ENCODE measurements at regions not wholly inside any gene's neighbourhood (a gene's known extent, or its start where the extent isn't known, plus 50 kb on each side); places are given as distances from the start of the nearest gene placed in this dataset.

DNA sequence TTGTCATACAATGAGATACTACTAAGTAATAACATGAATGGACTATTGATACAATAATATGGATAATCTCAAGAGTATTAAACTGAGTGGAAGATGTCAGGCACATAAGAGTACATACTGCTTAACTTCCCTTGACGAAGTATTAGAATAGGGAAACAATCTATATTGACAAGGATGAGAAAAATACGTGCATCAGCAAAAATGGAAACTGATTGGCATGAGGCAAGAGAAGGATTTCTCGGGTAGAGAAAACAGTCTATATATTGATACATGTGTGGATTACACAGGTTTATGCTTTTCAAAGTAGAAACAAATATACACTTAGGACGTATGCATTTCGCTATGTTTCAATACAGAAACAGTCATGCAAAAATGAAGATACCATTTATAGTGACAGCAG, 57.4 kb downstream of the PRR20E start:
- no peak for DNase-seq (ENCODE audit: low read depth)

DNA sequence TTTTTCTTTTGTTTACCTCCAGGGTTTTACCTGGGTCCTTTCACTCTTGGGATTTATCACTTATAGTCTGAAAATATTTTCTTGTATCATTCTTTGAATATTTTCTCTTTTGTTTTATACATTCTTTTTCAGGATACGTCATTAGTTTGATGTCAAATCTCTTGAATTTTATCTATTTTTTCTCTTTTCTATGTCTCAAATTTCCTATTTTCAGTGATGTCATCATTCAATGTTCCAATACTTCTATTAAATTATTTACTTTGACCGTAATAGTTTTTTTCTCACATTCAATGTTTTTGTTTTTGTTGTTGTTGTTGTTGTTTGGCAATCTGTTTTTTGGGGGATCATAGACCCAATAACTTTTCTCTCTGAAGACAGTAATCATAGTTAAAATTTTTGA, 83.5 kb downstream of the PRR20E start:
- no peak for DNase-seq (ENCODE audit: low read depth)

DNA sequence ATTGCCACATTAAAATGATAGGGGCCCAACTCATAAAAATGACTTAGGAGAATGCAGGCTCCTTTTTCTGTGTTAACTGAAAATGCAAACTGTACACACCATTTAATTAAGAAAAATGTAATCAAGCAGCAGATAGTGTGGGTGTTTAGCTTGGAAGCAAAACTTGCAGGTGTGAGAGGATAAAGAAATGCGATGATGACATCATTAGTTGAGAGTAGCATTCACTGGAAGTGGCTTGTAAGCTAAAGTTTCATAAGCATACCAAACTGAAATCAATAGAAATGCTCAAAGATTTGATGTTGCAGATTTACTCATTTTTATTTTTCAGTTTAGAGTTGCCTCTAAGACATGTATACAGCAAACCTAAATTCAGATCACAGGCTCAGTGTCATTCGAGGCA, 86.6 kb downstream of the PRR20E start:
- no peak for DNase-seq (ENCODE audit: low read depth)

DNA sequence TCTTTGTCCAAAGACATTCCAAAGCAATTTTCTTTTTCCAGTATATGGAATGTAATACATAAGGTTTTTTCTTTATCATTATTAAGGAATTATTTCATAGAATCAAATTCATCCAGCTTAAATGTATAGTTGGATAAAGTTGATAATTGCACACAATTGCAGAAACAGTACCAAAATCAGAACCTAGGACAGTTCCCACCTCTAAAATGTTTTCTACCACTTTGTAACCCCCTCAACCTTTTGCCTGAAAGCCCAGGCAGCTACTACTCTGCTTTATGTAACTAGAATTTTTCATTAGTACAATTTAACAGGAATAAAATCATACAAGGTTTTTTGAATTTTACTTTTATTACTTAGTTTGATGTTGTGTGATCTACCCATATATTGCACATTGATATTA, 98.0 kb downstream of the PRR20E start:
- no peak for DNase-seq (ENCODE audit: low read depth)

DNA sequence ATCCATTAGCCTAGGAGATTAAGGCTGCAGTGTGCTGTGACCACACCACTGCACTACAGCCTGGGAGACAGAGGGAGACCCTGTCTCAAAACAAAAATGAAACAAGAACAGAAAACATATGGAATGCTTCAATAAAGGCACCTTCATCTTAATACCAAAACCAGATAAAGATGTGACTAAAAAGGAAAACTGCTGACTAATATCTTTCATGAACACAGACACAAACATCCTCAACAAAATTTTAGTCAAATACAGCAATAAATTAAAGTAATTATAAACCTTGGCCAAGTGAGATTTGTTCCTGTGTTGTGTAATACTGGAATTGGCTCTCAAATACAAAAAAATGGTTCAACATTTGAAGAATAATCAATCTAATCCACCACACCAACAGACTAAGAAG, 103.5 kb downstream of the PRR20E start:
- DNase-seq (ENCODE audit: low read depth): no peak

DNA sequence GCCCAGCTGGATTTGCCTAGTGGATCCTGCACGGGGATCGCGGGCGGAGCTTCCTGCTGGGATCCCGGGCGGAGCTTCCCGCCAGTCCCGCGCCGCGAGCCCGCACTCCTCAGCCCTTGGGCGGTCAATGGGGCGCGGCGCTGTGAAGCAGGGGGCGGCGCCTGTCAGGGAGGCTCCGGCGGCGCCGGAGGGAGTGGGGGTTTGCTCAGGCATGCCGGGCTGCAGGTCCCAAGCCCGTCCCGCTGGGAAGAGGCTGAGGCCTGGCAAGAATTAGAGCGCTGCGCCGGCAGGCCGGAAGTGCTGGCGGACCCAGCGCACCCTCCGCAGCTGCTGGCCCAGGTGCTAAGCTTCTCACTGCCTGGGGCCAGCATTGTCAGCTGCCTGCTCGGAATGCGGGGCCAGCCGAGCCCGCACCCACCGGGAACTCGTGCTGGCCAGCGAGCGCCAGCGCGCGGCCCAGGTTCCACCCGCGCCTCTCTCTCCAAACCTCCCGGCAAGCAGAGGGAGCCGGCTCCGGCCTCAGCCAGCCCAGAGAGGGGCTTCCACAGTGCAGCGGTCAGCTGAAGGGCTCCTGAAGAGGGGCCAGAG, 119.6 kb downstream of the PRR20E start:
- DNase-seq (ENCODE audit: low read depth): no peak

DNA sequence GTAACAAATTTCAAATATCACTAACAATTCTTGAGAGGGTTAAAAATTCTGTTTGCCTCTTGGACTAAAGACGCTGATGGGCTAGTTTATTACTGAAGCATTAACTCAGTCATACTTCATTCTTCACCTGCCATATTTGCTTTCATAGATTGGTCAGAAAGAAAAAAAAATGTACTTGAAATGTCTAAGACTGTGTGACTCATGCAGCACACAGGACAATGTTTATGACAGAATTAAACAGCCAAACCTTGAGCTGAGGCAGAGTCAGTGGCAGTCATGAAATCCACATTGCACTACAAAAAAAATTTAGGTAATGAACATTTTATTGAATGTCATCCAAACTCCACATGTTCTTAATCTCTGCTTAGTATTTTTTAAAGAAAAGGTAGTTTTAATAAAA, 135.6 kb downstream of the PRR20E start:
- DNase-seq (ENCODE audit: low read depth): no peak

DNA sequence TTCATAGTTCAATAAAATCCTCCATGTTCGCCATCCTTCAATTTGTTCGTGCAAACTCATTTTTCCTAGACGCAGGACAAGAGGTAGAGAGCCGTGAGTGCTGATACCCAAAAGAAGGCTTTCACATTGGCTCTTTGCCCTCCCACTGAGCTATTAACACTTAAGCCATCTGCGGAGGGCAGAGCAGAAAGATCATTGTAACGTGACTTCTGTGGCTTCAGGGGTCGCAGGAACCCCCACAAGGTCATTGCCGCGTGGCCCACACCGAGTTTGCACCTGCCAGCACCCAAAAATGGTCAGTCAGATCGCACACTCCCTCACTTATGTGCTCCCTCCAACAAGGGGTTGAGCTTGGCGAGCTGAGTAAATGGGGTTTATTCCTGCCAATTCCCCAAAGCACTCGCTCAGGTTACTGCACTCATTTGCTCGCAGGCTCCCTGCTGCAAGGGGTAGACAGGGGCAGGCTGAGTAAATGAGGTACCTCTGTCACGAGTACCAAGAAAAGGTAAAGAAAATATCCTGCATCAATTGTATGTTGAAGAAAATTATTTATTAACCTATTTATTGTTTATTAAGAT, 144.1 kb downstream of the PRR20E start:
- no peak for DNase-seq (ENCODE audit: low read depth)

DNA sequence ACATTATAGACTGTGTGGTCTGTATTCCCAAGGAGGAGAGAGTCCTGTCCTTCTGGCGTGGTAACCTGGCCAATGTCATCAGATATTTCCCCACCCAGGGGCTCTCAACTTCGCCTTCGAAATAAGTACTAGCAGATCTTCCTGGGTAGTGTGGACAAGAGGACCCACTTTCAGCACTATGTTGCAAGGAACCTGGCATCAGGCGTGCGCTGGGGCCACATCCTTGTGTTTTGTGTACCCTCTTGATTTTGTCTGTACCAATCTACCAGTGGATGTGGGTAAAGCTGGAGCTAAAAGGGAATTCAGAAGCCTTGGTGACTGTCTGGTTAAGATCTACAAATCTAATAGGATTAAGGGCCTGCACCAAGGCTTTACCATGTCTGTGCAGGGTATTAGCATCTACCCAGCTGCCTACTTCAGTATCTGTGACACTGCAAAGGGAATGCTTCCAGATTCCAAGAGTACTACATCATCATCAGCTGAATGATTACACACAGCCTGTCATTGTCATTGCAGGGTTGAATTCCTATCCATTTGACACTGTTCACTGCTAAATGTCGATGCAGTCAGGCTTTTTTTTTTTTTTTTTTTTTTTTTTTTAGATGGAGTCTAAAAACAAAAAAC, 148.0 kb downstream of the PRR20E start:
- no peak for DNase-seq (ENCODE audit: low read depth)

DNA sequence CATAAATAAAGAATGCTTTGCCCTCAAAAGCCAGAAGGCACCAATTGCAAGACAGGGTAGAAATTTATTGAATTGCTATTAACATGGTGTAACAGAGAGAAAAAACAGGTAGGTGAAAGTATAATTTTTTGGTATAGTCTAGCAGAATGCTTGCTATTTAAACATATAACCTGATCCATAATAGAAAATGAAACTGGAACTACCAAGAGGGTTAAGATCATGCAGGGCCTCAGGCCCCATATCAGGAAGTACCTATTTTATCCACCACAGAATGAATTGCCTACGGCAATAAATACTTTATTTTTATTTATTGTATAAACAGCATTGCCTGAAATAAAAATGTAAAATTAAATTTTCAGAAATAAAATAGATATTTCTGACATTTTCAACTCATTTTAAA, 159.5 kb downstream of the PRR20E start:
- DNase-seq (ENCODE audit: low read depth): no peak

DNA sequence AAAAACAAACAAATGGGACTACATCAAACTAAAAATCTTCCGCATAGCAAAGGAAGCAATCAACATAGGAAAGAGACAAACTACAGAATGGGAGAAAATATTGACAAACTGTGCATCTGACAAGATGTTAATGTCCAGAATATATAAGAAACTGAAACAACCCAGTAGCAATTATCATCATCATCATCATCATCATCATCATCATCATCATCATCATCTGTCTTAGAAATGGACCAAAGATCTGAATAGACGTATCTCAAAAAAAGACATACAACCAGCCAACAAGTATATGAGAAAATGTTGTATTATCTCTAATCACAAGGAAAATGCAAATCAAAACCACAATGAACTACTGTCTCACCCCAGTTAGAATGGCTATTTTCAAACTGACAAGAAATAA, 173.9 kb downstream of the PRR20E start:
- no peak for DNase-seq (ENCODE audit: low read depth)

DNA sequence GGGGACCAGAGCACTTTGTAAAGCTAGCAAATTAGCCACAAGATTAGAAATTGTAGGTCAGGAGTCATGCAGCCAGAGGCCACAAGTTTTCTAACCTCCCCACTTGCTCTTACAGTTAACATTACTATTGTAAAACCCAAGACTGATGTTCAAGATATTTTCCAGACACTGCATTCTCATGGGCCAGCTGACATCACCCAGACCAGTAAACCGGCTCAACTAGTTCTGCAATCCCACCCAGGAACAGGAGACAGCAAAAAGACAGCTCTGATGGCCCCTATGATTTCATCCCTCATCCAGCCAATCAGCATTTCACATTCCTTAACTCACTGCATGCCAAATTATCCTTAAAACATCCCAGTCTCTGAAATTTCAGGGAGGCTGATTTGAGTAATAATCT, 178.5 kb downstream of the PRR20E start:
- DNase-seq (ENCODE audit: low read depth): no peak

DNA sequence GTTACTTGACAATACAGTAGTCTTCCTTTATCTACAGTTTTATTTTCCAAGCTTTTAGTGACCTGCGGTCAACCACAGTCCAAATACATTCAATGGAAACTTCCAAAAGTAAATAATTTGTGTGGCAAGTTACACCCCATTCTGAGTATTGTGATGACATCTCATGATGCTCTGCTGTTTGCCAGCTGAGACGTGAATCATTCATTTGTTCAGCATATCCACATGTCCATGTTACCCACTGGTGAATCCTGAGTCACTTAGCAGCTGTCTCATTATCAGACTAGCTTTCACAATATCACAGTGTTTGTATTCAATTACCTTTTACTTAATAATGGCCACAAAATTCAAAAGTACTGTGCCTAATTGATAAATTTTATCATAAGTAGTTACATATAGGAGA, 179.8 kb downstream of the PRR20E start:
- no peak for DNase-seq (ENCODE audit: low read depth)

DNA sequence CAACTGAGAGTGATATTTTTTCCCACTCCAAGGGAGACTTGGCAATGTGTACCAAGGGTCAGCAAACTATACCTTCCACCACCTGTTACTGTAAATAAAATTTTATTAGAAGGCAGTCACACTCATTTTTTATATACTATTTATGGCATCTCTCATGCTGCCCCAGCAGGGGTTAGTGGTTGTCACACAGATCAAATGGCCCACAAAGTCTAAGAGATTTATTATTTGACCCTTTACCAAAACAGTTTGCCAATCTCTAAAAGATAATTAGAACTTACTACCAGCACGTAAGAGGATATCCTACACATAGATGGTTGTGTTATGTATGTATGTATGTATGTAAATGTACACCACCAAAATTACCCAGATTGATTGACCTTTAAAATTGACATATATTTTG, 185.1 kb downstream of the PRR20E start:
- no peak for DNase-seq (ENCODE audit: low read depth)

DNA sequence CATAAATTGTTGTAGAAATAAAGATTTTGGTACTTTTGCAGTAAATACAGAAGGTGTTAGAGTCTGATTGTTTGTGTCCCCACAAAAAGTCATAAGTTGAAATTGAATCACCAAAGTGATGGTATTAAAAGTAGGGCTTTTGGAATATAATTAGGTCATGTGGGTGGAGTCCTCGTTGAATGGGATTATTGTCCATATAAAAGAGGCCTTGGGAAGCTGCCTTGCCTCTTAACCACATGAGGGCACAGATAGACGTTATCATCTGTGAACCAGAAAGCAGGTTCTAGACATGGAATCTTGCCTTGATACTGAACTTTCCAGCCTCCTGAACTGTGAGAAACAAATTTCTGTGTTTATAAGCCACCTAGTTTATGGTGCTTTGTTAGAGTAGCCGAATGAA, 186.8 kb downstream of the PRR20E start:
- DNase-seq (ENCODE audit: low read depth): no peak

DNA sequence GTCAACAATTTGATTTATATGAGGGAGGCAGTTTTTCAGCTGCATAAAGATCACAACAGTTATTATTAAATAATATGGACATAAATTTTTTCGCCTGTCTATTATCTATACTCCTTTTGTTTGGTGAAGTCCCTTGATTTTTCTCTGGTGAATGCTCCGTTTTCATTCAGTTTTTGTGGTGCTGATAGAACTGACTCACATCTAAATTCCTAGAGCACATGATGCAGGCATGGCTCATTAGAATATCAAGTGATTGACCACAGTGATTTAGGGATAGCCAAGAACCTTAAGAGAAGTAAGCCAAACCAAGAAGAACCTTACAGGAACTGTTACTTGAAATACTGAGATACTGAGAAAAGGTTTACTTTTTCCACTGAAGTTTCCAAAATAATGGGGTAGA, 208.9 kb downstream of the PRR20E start:
- no peak for DNase-seq (ENCODE audit: low read depth)

DNA sequence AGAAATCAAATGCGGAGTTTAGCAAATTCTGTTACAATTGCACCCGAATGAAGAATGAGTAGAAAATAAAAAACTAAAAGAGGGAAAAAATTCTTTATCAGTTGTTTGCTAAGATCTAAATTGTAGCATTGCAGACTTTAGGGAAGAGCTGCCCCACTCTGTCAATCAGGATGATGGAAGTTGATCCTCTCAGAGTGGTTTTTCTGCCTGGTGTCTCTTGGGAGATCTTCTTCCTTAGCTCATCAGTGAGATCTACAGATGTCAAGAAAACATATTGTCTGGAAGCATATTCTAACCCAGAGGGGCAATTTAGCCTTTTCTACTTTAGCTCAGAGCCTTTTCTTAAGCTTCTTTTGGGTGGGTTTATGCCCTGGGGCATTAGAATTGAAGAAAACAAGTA, 223.2 kb upstream of the PCDH17 start:
- no peak for DNase-seq (ENCODE audit: low read depth)

DNA sequence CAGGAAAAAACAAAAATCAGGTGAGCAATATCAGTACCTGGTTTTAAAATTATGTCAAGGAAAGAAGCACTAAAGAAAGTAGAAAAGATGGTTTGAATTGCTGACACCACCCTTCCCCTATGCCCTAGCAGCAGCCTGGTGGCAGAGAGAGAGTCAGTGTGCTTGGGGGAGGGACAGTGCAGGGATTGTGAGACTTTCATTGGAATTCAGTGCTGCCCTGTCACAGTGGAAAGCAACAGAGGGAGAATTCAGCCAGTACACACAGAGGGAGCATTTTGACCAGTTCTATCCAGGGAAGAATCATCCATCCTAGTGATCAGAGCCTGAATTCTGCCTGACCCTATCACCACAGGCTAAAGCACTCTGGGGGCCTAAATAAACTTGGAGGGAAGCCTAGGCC, 222.4 kb upstream of the PCDH17 start:
- no peak for DNase-seq (ENCODE audit: low read depth)

DNA sequence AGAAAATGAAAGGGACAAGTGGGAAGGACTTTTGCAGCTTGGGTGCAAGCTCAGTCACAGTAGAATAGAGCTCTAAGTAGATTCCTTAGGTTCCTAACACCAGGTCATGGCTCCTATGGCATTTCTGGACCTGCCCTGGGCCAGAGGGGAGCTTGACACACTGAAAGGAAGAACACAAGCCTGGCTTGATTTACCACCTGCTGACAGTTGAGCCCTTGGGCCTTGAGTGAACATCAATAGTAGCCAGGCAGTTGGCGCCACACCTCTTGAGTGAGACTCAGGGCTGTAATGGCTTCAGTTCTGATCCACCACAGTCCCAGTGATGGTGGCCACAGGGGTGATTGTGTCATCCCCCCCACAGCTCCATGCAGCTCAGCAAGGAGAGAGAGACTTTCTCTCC, 221.9 kb upstream of the PCDH17 start:
- DNase-seq (ENCODE audit: low read depth): no peak

DNA sequence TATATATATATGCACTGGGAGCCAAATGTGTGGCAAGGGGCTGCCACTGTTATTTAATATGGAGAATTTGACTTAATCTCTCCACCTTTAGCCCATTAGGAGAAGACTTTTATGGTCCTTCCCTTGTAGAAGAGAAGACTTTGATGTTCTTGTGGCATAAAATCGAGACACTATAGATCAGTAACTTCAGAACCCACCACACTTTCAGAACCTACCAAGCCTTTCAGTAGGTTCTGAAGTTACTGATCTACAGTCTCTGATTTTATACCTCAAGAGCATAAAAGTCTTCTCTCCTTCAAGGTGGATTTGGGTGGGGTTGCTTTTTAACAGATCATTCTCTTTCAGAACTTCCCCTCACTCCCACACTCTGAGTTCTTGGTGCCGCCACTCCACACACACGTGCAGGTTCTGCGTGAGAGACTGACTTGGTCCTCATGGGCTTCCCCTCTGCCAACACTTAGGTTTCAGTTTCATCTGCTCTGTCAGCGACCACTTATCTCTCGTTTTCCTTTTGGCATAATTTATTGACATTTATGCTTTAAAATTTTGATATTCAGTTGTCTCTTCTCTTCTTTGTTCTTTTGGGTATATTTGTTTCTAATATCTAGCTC, 213.4 kb upstream of the PCDH17 start:
- DNase-seq (ENCODE audit: low read depth): no peak

DNA sequence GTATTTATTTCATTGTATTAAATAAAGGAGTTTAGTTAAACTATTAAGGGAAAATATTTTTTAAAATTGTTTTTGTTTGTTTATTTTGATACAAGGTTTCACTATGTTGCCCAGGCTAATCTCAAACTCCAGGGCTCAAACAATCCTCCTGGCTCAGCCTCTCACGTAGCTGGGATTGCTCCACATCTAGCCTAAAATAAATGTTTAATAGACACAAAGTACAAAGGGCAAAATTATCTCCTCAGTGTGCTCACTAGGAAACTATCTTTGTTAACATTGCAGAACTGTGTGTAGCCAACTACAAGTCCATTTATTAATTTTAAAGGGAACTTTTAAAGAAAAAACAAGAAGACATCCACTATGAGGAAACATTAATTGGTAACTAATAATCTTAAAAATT, 207.2 kb upstream of the PCDH17 start:
- DNase-seq (ENCODE audit: low read depth): no peak

DNA sequence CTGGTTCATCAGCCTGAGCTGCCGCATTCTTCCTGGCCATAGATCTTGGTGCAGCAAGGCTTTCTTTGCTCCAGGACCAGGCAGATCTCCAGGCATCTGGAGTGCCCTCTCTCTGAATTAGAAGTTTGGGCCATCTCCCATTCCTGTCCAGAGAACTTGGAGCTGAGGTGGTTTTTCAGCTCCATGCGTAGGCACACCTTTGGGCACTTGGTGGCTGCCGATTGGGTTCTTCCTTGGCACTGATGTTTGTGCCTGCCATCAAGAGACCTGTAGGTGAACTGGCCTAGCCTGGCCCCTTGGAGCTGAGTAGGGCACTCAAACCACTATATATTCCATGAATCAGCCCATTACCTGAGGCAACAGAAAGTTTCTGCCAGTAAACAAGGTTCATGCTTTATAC, 206.0 kb upstream of the PCDH17 start:
- no peak for DNase-seq (ENCODE audit: low read depth)

DNA sequence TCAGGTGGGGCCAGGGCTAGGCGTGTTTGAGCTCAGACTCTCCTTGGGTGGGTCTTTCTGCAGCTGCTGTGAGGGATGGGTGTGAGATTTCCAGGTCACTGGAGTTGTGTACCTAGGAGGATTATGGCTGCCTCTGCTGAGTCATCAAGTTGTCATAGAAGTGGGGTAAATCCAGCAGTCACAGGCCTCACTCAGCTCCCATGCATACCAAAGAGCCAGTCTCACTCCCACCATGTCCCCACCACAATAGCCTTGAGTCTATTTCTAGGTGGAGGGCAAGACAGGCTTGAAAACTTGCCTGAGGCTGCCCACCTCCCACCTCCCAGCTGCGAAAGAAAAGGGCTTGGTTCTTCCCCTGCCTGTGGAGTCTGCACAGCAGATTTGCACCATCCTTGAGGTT, 194.0 kb upstream of the PCDH17 start:
- DNase-seq (ENCODE audit: low read depth): no peak

DNA sequence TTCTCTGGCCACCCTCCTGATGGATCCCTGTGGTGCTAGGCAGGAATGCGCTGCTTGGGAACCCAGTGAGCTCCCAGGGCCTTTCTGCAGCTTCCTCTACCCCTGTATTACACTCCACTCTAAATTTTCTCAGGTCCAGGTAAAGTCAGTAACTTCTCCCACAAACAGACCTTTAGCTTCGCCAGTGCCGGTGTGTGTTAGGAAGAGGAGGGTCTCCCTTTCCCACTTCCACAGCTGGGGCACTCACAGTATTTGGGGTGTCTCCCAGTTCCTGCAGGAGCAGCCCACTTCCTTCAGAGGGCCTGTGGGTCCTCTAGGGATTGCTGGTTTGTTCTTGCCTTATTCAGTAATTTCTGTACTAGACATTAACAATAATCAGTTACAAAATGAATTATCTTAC, 193.5 kb upstream of the PCDH17 start:
- DNase-seq (ENCODE audit: low read depth): no peak
